Activated naive CD8-positive, alpha-beta T cell treated with anti-CD3 and anti-CD28 coated beads, Interleukin-2, amount 50 U/mL, for 16 hours (primary cell): ENCODE measurements at regions not wholly inside any gene's neighbourhood (a gene's known extent, or its start where the extent isn't known, plus 50 kb on each side); places are given as distances from the start of the nearest gene placed in this dataset.

ENCODE experiments used
- DNase-seq: peaks from one replicate; pipeline ENCODE4 v3.0.0-alpha.2; 2020; ENCODE audit warnings: low read depth, low spot score

DNA sequence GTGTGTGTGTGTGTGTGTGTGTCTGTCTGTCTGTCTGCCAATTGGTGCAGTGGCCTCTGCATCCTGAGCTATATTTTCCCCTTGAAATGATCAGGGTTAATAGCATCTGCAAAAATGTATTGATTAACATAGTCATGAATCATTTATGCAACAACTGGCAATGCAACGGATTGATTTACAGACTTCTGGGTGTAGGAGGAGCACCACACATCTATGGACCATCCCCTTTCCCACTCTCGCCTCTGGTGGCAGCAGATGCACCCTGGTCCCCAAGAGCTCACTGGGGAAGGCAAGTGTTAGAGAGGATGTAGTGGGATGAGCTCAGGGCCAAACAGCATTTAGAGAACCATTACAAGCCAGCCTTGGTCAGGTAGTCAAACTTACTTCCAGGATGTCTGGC lies 272.7 kb upstream of the C2CD4B start:
- DNase-seq = no peak

DNA sequence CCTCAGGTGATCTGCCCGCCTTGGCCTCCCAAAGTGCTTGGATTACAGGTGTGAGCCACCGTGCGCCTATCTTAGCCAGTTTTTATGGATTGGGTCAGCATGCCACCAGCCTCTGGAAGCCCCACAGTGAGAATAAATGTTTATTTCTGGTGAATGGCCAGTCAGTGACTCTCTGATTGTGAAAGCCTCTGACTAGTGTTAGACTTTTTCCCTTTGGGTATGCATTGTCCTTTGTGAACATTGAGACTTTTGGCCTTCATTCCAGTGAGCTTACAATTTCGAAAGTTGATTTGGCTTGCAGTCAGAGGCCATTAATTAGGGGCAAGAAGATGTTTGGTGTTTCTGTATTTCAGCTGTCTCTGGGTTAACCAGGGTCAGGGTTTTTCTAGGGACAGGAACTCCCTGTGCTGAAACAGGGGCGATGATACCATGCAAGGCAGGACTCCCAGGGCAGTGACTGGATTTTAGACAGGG lies 274.5 kb upstream of the C2CD4B start:
- DNase-seq = no peak

DNA sequence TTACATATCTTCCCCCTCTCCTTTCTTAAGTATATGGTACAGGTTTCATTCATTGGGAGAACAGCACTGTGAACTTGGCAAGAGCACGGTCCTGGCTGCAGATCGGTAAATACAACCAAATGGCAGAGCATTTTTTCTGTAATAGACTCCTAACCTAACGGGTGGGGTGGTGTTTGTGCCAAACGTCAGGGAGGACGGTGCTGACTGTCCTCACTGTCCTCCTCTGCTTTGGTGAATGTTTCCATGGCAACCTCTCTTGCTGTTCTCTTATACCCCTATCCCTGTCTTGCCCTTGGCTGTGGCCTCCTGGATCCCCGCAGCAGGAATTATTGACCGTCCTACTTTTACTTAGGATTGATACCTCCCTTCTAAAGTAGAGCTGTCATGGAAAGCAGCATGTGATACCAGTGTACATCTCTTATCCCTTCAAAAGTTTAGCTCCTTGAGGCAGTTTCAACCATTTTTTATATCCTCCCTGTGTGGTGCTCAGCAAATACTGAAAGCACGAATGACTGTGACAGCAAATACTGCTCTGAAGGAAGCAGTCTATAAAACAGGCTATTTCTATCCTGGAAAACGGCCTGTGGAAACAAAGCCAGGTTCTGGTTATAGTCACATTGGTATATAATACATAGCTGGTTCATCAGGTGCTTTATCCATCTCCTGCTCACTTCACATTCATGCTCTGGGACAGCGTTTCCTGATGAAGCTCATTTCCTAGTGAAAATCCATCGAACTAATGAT lies 275.4 kb upstream of the C2CD4B start:
- no peak for DNase-seq

DNA sequence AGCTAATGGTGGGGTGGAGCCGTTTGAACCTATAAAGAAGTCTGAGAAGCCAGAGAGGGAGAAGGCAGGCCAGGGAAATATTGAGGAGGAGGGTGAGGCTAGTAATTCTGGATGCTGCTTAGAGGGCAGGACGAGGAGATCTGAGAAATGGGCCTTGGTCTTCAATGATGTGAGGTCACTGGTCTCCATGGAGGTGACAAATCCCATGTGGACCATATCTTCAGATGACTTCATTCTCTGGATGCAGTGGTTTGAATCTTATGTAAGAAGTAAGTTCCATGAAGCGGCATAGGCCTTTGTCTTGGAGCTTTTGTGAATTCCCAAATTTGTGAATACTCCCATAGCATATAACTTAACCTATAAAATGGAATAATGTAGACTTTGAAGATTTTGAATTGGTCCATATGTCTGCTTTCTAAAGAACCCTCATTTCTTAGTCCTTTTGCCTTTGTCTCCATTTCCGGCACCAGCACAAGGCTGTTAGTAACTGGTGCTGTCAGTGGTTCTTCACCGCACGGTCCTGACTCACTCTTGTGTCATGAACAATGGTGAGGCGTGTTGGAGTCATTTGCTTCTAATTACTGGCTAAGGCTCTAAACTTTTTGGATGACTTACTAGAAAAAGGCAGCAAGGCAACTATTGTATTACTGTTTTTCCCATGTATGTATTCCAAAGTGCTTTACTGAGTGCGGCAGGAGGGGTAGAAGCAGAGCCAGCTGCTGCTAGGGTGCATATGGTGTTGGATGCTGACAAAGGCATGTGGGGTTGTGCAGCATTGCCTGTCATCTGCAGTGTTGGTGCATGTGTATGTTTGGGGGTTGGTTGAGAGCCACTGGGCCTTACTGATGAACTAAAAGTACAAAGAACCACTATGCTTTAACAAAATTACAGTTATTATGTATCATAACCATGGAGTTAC lies 279.3 kb upstream of the C2CD4B start:
- no peak for DNase-seq

DNA sequence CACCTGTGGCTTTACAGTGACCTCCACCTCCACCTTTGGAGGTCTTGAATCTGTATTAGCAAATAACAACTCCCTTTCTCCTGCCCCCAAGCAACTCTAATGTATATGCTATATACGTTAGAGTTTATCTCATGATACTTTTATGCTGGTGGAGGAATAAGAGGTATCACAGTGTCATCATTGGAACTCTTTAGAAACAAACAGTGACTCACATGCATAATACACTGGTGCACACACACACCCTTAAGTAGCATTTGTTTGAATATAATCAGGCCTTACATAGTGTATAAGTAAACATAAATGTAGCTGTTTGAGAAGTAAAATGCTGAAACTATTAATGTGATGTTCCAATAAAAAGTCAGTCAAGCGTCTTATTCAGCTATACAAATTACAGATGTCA lies 280.2 kb upstream of the C2CD4B start:
- DNase-seq = no peak

DNA sequence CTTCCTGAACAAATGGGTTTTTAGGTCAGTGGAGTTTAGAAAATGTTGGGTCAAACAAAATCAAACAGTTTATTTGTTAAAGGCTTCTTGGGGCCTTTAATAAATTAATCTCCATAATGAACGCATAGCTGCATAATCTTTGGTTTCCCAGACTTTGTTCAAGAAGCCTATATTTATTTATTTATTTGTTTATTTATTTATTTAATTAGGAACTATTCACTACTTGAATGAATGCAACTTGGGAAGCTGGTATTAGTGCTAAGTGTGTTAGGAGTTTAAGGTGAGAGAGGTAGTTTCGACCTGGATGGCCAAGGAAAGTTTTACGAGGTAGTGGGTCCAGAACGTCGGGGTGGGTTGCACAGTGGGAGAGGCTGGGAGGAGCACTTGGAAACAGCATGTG lies 281.9 kb upstream of the C2CD4B start:
- DNase-seq = no peak

DNA sequence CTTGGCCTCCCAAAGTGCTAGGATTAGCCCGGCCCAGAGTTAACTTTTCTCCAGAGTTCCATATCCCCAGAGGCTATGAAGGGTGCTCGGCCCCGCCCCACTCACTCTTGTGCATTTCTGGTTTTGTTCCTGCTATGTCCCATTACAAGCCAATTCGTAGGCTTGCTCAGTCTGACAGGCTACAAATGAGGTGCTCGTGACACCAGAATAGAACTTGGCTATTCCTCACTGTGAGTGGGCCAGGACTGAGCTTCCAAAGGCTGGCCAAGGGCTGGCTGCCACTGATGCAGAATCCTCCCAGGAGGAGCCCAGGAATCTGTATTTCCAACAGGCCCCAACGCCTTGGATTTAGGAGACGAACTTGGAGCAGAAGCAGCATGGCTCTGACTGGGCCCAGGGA lies 282.7 kb upstream of the C2CD4B start:
- DNase-seq = no peak

DNA sequence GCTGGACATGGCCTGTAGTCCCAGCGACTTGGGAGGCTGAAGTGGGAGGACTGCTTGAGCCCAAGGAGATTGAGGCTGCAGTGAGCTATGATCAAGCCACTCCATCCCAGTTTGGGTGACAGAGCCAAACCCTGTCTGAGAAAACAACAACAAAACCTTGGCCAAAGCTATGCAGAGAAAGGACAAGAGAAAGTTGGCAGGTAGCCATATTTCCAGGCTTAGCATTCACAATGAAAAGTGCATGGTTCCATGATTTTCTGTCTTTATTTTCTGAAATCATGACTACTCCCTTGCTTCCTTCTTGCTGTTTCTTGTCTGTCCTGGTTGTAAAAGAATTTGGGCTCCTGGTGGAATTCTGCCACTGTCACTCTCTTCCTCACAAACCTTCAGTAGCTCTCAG lies 284.6 kb upstream of the C2CD4B start:
- no peak for DNase-seq

DNA sequence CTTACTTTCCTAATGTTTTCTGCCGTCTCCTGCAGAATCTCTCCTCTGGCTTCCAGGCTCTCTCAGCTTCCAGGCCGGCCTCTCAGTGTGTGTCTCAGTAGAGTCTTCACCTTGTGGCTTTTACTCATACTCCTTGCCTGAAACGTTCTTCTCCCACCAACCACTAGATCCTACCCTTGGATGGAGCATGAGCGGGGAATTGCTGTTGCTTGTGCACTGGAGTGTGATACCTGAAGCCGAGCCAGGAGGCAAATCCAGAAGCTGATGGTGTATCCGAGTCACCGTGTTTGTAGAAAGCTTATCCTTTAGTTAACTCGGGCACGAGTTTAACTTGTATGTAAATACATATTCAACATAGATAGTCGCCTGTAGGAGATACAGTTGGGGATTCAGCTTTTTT lies 285.0 kb upstream of the C2CD4B start:
- no peak for DNase-seq

DNA sequence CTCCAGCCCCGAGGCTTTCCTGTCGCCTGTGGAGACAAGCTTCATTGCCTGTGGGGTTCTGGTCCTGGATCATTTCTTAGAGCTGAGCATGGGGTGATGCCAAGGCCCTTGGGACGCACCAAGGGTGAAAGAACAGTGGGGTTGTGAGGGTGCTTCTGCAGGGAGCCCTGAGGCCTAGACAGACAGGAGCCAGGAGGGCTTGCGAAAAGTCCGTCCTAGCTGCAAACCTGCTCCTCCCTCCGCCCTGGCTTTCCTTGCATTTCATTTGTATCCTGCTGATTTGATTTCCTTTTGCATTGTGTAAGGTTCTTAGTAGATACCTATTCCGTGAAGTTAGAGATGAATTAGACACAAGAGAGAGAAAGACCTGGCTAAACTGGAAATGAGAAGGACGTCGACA lies 286.9 kb upstream of the C2CD4B start:
- DNase-seq = no peak

DNA sequence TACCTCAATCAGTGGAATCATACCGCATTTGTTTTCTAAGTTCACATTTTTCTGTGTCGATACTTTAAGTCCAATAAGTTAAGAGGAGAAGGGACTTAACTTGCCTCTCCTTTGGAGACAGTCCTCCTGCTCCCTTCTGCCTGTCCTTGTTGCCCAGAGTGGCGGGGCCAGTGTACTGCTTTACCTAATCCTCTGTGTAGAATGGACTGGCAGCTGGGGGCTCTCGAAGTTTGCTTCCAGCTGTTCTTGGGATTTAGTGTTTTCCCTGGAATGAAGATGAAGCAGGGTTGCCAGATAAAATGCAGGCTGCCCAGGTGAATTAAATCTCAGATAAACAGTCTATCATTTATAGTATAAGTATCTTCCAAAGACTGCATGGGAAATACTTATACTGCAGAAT lies 287.6 kb upstream of the C2CD4B start:
- no peak for DNase-seq

DNA sequence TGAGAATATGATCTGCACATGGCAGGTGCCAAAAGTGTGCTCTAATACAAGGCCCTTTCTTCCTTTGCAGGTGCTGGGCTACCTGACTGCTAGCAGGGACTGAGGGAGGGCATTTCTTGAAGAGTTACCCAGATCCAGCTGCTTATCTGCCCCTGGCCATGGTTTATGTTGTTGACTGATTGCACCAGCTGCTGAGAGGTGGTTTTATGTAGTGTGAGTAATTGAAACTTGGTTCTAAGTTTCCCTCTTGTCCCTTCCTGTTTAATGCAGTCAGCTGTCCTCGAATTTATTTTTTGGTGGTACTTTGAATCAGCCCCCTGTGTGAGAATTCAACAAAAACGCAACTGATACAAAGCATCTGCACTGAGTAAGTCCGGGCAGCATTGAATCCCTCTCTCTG lies 288.3 kb upstream of the C2CD4B start:
- no peak for DNase-seq

DNA sequence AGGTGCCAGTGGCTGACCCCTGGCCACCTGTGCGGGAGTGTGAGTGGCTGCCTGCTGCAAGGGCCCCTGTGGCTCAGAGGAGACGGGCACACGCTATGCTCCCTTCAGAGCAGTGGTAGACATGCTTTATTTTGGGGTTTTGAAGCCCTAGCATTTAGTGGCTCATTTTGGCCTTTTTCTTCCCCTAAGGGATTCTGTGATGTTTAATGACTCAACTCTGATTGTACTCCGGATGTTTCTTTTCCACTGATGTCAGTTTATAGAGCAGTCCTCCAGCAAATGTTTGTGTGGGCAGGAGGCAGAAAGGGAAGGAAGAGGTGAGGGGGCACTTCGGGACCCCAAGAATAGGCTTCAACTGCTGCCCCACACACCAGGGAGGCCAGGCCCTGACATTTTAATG lies 288.9 kb upstream of the C2CD4B start:
- no peak for DNase-seq

DNA sequence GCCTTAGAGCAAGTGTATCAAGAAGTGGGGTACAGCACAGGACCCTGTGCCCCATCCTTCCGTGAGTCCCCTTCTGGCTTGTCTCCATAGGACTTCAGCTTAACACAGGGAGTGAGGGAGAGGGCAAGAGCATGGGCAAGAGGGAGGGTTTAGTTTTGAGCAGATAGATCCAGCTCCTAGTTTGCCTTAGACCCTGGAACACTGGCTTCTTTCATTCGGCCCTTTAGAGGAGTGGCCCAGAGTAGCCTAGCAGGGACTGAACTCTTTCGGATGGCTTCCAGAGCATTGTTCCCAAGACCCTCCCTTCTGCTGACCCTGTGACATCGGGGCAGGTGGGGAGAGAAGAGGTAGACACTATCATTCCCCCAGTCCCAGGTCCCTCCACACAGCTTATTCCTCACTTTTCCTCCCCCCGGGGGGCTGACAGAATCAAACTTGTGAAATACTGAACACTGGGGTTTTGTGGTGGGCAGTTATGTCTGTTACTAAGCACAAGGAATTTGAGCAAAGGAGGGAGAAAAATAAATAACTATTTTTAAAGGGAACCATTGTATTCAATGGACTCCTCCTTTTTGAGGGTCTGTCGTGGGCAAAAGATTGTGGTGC lies 289.6 kb upstream of the C2CD4B start:
- no peak for DNase-seq

DNA sequence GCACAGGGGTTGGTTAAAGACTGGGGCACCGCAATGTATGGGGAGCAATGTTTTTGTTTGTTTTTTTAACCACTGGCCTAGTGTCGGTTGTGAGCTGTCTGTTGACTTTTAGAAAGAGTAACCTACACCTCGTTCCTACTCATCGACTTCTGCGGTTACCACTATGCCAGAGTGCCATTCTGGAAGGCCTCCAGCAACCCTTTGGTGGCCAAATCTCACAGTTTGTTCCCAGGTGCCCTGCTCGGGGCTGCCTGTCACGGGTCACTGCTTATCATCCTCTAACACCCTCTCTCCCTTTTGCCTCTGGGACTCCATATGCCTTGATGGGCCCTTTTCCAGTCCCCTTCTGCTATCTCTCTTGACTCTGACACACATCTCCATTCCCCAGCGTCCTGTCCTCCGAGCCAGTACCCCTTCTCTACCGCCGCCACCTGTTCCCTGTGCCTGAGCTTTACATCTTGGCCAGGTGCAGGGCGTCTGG lies 290.4 kb upstream of the C2CD4B start:
- DNase-seq = no peak

DNA sequence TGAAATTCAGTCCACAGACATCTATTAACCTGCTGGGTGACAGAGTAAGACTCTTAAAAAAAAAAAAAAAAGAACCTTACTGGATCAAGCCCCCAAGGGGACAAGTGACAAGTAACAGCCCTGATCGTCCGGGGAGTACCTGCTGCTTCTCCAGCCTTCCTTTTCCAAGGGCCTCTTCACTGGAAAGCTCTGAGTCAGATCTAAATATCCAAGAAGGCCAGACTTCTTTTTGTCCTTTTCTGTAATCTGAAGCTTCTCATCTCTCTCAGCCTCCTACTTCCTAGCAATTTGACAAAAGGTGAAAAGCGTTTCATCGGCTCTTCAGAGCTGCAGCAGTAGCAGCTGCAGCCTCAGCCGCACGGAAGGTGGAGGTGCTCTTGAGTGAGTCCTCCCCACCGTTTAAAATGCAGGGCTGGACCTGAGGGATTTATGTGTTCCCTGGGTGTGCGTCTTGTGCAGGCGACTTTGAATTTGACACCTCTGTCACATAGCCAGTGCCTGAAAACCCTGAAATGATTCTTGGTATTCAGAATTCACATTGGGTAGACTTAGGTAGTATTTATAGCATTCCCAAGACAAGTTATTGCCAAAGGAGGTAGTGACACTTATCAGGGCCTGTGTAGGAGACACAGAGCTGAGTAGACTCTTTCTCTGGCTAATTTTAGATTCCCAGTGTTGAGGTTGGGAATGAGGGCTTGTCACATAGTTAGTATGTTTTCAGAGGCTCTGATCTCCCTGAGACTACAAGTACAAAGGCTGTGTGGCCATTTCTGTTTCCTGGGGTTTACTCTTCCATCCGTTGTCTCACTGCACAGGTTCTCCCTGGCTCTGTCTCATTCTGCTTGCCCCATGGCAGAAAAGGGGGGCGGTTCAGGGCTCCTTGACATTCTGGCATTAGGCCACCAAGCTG lies 291.2 kb upstream of the C2CD4B start:
- no peak for DNase-seq

DNA sequence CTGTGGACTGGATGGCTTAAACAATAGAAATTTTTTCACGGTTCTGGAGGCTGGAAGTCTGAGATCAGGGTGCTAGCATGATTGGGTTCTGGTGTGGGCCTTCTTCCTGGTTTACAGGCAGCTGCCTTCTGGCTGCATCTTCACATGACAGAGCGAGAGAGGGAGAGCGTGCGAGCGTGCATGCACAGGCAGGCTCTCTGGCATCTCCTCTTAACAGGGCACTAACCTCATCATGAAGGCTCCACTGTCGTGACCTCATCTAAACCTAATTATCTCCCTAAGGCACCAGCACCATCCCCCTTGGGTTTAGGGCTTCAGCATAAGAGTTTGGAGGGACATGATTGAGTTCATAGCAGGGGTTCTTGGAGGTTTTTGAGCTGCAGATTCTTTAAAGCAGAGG lies 292.0 kb upstream of the C2CD4B start:
- DNase-seq = no peak

DNA sequence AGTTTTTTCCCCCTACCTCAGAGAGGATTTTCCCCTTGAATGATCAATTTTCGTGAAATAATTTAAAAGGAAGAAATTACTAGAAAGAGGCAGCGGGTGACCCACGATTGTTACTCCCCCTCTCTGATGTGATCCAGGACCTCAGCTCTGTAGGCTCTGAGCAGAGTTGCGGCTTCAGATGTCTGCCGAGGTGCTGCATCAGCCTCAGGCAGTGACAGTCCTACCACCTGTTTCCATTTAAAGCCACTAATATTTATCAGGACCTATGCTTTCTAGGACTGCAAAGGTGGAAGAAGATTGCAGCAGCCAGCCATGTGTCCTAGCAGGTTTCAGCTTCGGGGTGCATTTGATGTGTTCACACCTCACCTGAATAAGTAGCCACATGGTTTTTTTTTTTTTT lies 294.8 kb upstream of the C2CD4B start:
- no peak for DNase-seq

DNA sequence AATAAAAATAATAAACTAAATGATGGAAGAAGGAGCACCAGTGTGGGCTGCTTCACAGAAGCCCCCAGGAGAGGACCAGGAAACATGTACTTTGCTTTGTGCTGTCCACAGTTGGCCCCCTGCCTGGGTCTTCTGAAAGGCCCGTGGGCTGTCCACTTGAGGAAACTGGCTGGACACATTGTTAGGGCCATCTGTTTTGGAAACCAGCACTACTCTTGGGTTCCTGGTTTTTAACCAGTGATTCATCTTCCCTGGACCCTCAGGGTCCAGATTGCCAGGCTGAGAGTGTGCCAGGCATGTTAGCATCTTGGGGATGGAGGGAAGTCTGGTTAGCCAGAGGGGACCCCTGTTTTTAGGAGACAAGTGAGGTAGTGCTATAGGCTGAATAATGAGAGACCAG lies 297.2 kb upstream of the C2CD4B start:
- no peak for DNase-seq

DNA sequence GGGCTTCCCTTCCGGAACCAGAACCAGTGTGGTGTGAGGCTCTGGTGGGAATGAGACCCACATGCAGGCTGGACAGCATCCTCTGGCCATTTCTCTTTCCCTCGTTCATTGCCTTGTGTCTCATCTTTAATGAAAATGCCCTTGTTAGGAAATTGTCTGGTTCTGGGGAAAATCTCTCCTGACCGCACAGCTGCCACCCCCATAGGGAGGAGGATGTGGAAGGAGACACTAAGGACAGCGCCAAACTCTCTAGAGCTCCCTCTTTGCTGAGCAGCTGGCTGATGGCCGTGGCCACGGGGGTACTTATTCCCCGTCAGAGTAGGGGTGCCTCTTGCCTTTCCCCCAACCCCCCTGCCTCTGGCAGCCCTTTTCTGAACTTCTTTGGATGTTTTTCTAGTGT lies 297.6 kb upstream of the C2CD4B start:
- no peak for DNase-seq

DNA sequence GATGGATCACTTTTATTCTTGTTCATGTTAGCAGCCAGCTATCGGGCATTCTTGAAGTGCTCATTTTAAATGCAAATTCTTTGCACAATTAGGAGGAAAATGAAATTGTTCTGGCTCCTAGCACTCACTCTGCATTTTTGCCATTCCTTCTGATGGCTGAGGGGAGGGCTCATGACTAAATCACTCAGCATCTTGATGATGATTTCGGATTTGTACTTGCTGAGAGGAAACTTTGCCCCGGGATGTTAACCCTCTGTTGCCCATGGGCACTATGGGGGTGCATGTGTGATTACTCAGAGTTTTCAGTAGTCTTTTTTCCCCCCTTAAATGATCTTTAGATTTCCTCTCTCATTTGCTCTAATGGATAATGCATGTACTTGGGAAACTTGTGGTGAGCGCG lies 299.6 kb upstream of the C2CD4B start:
- no peak for DNase-seq
